Upper lobe of left lung (tissue), 4 donors: ENCODE measurements at regions not wholly inside any gene's neighbourhood (a gene's known extent, or its start where the extent isn't known, plus 50 kb on each side); places are given as distances from the start of the nearest gene placed in this dataset.

Experiments
- EP300 ChIP-seq, 4 donors: sonication (generic); formaldehyde crosslinking; IDR thresholded peaks; one replicate each; pipeline ENCODE4 v1.5.1; 2017; ENCODE audit warnings: antibody characterized with exemption in 4 of 4, control low read depth in 2 of 4
- POLR2A ChIP-seq, 4 donors: fragments of 450-650 bp; IDR thresholded peaks; one replicate each; pipeline ENCODE4 v1.5.1; 2016 to 2017; ENCODE audit warnings: antibody characterized with exemption in 4 of 4, mild to moderate bottlenecking in 2 of 4
- TF ChIP-seq, protein P1 (sequence below), 6 experiments: fragments of 450-650 bp in 4 of 6; fragments of 200-600 bp in 2 of 6; sonication (generic) in 2 of 6; IDR thresholded peaks; one replicate each; pipeline ENCODE4 v1.5.1; 2016 to 2019; ENCODE audit warnings: antibody characterized with exemption in 6 of 6

- TF ChIP-seq EP300 (IDR thresholded peaks at IDR 0.05) (no peak), POLR2A (IDR thresholded peaks at IDR 0.05) (no peak)
- TF ChIP-seq, protein P1, sequence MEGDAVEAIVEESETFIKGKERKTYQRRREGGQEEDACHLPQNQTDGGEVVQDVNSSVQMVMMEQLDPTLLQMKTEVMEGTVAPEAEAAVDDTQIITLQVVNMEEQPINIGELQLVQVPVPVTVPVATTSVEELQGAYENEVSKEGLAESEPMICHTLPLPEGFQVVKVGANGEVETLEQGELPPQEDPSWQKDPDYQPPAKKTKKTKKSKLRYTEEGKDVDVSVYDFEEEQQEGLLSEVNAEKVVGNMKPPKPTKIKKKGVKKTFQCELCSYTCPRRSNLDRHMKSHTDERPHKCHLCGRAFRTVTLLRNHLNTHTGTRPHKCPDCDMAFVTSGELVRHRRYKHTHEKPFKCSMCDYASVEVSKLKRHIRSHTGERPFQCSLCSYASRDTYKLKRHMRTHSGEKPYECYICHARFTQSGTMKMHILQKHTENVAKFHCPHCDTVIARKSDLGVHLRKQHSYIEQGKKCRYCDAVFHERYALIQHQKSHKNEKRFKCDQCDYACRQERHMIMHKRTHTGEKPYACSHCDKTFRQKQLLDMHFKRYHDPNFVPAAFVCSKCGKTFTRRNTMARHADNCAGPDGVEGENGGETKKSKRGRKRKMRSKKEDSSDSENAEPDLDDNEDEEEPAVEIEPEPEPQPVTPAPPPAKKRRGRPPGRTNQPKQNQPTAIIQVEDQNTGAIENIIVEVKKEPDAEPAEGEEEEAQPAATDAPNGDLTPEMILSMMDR (IDR thresholded peaks at IDR 0.05): no peak
These were observed 817.8 kb upstream of the FAM98A start for GRCh38 chr2:34416856-34417255.
